ENCODE measurements at regions not wholly inside any gene's neighbourhood (a gene's known extent, or its start where the extent isn't known, plus 50 kb on each side); places are given as distances from the start of the nearest gene placed in this dataset.

DNA sequence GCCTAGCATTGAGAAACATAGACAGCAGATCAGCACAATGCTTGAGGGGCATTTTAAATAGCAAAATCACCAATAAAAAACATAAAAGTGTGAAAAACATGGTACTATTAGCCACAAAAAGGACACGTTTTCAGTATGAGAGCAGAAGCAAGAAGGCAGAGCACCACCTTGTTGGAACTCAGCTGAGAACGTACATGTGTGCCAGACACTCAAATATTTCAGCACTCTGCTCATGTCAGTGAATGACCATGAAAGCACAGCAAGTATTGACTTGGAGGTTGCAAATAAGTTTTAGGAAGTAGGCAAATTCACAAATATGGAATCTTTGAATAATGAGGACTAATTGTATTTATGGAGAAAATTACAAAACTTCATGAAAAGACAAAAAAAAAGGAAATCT, 193.4 kb upstream of the PKN2 start:
- CTCF ChIA-PET = no interaction called here
- H3K9me3 Mint-ChIP-seq = no peaks in the 10 kb centered on the region
- peaks cover 11% of the 10 kb centered on the region for H3K27me3 Mint-ChIP-seq
- Histone ChIP-seq H3K27ac (ENCODE audit: low read depth in 1 of 2, low read length in 2 of 2) (no peak overlapping the region), H3K4me1 (ENCODE audit: insufficient read depth, low read length) (no peaks in the 10 kb centered on the region), H3K27me3 (ENCODE audit: control insufficient read depth in 1 of 2, insufficient read depth in 2 of 2, low read length in 2 of 2) (no peaks in the 10 kb centered on the region), H3K36me3 (ENCODE audit: insufficient read depth, low read length) (no peaks in the 10 kb centered on the region), H3K4me3 (ENCODE audit: low read length) (no peak overlapping the region), H3K9me3 (ENCODE audit: control insufficient read depth in 1 of 2, insufficient read depth in 1 of 2, low read length in 2 of 2) (no peaks in the 10 kb centered on the region)
- POLR2A ChIA-PET = no interaction called here
- H3K27ac Mint-ChIP-seq = no peak overlapping the region
- no peak for ATAC-seq (ENCODE audit: poor library complexity)
- no peak overlapping the region for H3K4me3 Mint-ChIP-seq
- no peaks in the 10 kb centered on the region for H3K36me3 Mint-ChIP-seq (ENCODE audit: low read depth)
- intact Hi-C loops (cut with DNase I, micrococcal nuclease) = no loop called here
- no peak for DNase-seq
- TF ChIP-seq, protein P1, sequence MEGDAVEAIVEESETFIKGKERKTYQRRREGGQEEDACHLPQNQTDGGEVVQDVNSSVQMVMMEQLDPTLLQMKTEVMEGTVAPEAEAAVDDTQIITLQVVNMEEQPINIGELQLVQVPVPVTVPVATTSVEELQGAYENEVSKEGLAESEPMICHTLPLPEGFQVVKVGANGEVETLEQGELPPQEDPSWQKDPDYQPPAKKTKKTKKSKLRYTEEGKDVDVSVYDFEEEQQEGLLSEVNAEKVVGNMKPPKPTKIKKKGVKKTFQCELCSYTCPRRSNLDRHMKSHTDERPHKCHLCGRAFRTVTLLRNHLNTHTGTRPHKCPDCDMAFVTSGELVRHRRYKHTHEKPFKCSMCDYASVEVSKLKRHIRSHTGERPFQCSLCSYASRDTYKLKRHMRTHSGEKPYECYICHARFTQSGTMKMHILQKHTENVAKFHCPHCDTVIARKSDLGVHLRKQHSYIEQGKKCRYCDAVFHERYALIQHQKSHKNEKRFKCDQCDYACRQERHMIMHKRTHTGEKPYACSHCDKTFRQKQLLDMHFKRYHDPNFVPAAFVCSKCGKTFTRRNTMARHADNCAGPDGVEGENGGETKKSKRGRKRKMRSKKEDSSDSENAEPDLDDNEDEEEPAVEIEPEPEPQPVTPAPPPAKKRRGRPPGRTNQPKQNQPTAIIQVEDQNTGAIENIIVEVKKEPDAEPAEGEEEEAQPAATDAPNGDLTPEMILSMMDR (IDR thresholded peaks at IDR 0.05) = no peak
- H3K4me1 Mint-ChIP-seq (ENCODE audit: low read depth) = no peaks in the 10 kb centered on the region

DNA sequence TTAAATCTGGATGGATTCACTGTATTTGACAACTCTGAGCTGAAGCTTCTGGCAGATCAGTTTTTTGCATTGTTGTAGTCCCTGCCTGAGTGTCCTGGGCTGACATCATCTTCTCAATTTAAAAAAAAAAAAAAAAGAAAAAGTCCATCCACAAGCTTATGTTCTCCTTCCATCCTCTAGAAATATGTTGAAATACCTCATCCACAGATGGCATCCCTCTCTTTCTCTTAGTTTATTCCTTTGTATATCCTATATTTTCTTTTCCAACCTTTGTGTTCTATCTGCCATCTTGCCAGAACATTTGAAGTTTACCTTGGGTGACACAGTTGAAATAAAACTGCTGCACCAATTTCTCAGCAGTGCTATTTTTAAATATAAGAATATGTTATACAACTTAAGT, 184.4 kb upstream of the PKN2 start:
- no peak overlapping the region for H3K27ac Mint-ChIP-seq
- CTCF ChIA-PET = interaction anchor here (1.3 kb wide), 1 partner anchor 16 kb away, joined by 3 read pairs; no protein-coding TSS in a partner anchor
- Histone ChIP-seq H3K27ac (ENCODE audit: low read depth in 1 of 2, low read length in 2 of 2) (no peak overlapping the region), H3K4me1 (ENCODE audit: insufficient read depth, low read length) (no peaks in the 10 kb centered on the region), H3K27me3 (ENCODE audit: control insufficient read depth in 1 of 2, insufficient read depth in 2 of 2, low read length in 2 of 2) (peaks cover 0 to 4% of the 10 kb centered on the region in 2 experiments), H3K4me3 (ENCODE audit: low read length) (no peak overlapping the region), H3K36me3 (ENCODE audit: insufficient read depth, low read length) (no peaks in the 10 kb centered on the region), H3K9me3 (ENCODE audit: control insufficient read depth in 1 of 2, insufficient read depth in 1 of 2, low read length in 2 of 2) (peaks cover 0 to 5% of the 10 kb centered on the region in 2 experiments)
- H3K9me3 Mint-ChIP-seq = no peaks in the 10 kb centered on the region
- POLR2A ChIA-PET = no interaction called here
- no peaks in the 10 kb centered on the region for H3K4me1 Mint-ChIP-seq (ENCODE audit: low read depth)
- H3K27me3 Mint-ChIP-seq = peaks cover 3% of the 10 kb centered on the region
- H3K4me3 Mint-ChIP-seq = no peak overlapping the region
- ATAC-seq (ENCODE audit: poor library complexity) = no peak
- DNase-seq = no peak
- intact Hi-C loops (cut with DNase I, micrococcal nuclease) = no loop called here
- H3K36me3 Mint-ChIP-seq (ENCODE audit: low read depth) = no peaks in the 10 kb centered on the region
- TF ChIP-seq, protein P1 (IDR thresholded peaks at IDR 0.05) = no peak

DNA sequence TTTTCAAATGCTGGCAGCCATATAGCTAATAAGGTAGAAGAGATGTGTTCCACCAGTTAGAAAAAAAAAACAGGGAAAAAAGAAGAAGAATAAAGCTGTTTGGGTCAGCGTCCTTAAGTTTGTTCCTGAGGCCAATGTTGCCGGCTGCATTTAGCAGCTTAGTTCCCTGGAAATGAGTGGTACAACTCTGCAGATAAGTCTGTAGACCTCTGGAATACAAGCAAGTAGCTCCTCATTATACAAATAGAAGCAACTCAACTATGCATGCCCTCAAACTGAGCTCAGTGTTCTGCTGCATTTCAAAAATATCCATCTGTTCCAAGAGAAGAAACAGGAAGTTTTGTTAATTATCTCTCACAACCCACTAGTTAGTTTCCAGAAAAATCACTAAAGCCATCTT, 181.2 kb upstream of the PKN2 start:
- Histone ChIP-seq H3K4me3 (ENCODE audit: low read length) (no peak overlapping the region), H3K9me3 (ENCODE audit: control insufficient read depth in 1 of 2, insufficient read depth in 1 of 2, low read length in 2 of 2) (peaks cover 0 to 5% of the 10 kb centered on the region in 2 experiments), H3K27me3 (ENCODE audit: control insufficient read depth in 1 of 2, insufficient read depth in 2 of 2, low read length in 2 of 2) (peaks cover 0 to 4% of the 10 kb centered on the region in 2 experiments), H3K36me3 (ENCODE audit: insufficient read depth, low read length) (no peaks in the 10 kb centered on the region), H3K27ac (ENCODE audit: low read depth in 1 of 2, low read length in 2 of 2) (no peak overlapping the region), H3K4me1 (ENCODE audit: insufficient read depth, low read length) (no peaks in the 10 kb centered on the region)
- Mint-ChIP-seq H3K36me3 (ENCODE audit: low read depth) (no peaks in the 10 kb centered on the region), H3K4me1 (ENCODE audit: low read depth) (no peaks in the 10 kb centered on the region), H3K27ac (no peak overlapping the region), H3K4me3 (no peak overlapping the region), H3K9me3 (no peaks in the 10 kb centered on the region), H3K27me3 (peaks cover 4% of the 10 kb centered on the region)
- no peak for ATAC-seq (ENCODE audit: poor library complexity)
- DNase-seq = no peak
- TF ChIP-seq, protein P1 (IDR thresholded peaks at IDR 0.05) = no peak
- ChIA-PET CTCF (no interaction called here), POLR2A (no interaction called here)
- intact Hi-C loops (cut with DNase I, micrococcal nuclease) = no loop called here

Data from CD4-positive, alpha-beta T cell (primary cell).